ENCODE measurements at regions not wholly inside any gene's neighbourhood (a gene's known extent, or its start where the extent isn't known, plus 50 kb on each side); places are given as distances from the start of the nearest gene placed in this dataset.

- no peak for TF ChIP-seq EZH2 (IDR thresholded peaks at IDR 0.05; ENCODE audit: insufficient read depth, poor library complexity, severe bottlenecking)
- no peak for TF ChIP-seq EZH2phosphoT487 (IDR thresholded peaks at IDR 0.05; ENCODE audit: insufficient read depth, low read depth)
Measured at GRCh38 chr5:124064956-124065355, 553.0 kb downstream of the CSNK1G3 start.
